ENCODE measurements at regions not wholly inside any gene's neighbourhood (a gene's known extent, or its start where the extent isn't known, plus 50 kb on each side); places are given as distances from the start of the nearest gene placed in this dataset.
A peak's percentile ranks its signal among the peaks of the same experiment; 100 is the strongest.

- FAIRE-seq = no peak
- DNase-seq (ENCODE audit: low spot score) = no peak
Measured at GRCh38 chr13:111924678-111925075, 142.3 kb upstream of the SOX1 start.

- DNase-seq (ENCODE audit: low spot score) (no peak), FAIRE-seq (no peak)
Measured at GRCh38 chr13:111925146-111925875, 141.6 kb upstream of the SOX1 start.

GRCh38 chr13:111926501-111927180 is 140.3 kb upstream of the SOX1 start:
- FAIRE-seq = no peak
- no peak for DNase-seq (ENCODE audit: low spot score)

GRCh38 chr13:111927181-111927540 is 139.8 kb upstream of the SOX1 start:
- FAIRE-seq (no peak), DNase-seq (ENCODE audit: low spot score) (no peak)

GRCh38 chr13:111929036-111929616 is 137.8 kb upstream of the SOX1 start:
- DNase-seq (ENCODE audit: low spot score) (no peak), FAIRE-seq (no peak)

GRCh38 chr13:111936267-111936925 is 130.6 kb upstream of the SOX1 start:
- DNase-seq (ENCODE audit: low spot score) = no peak
- FAIRE-seq = no peak

- DNase-seq (ENCODE audit: low spot score) = no peak
- no peak for FAIRE-seq
Measured at GRCh38 chr13:111937777-111938311, 129.1 kb upstream of the SOX1 start.

- DNase-seq (ENCODE audit: low spot score) = no peak
- no peak for FAIRE-seq
Measured at GRCh38 chr13:111938741-111939665, 127.9 kb upstream of the SOX1 start.

- FAIRE-seq (no peak), DNase-seq (ENCODE audit: low spot score) (no peak)
Measured at GRCh38 chr13:111939666-111940278, 127.2 kb upstream of the SOX1 start.

GRCh38 chr13:111940892-111941291 is 126.1 kb upstream of the SOX1 start:
- DNase-seq (ENCODE audit: low spot score) (no peak), FAIRE-seq (no peak)

GRCh38 chr13:111941845-111942447 is 125.0 kb upstream of the SOX1 start:
- FAIRE-seq (no peak), DNase-seq (ENCODE audit: low spot score) (no peak)

GRCh38 chr13:111943229-111943795 is 123.6 kb upstream of the SOX1 start:
- FAIRE-seq (no peak), DNase-seq (ENCODE audit: low spot score) (no peak)

GRCh38 chr13:111944171-111944583 is 122.8 kb upstream of the SOX1 start:
- DNase-seq (ENCODE audit: low spot score) = peak; percentile 5
- no peak for FAIRE-seq

GRCh38 chr13:111945086-111945485 is 121.9 kb upstream of the SOX1 start:
- FAIRE-seq (no peak), DNase-seq (ENCODE audit: low spot score) (no peak)

- FAIRE-seq (no peak), DNase-seq (ENCODE audit: low spot score) (no peak)
Measured at GRCh38 chr13:111946214-111946613, 120.7 kb upstream of the SOX1 start.

GRCh38 chr13:111947026-111947810 is 119.7 kb upstream of the SOX1 start:
- no peak for FAIRE-seq
- no peak for DNase-seq (ENCODE audit: low spot score)

GRCh38 chr13:111947876-111948275 is 119.1 kb upstream of the SOX1 start:
- DNase-seq (ENCODE audit: low spot score) (no peak), FAIRE-seq (no peak)

GRCh38 chr13:111948281-111948680 is 118.7 kb upstream of the SOX1 start:
- FAIRE-seq = no peak
- DNase-seq (ENCODE audit: low spot score) = no peak

- FAIRE-seq = no peak
- DNase-seq (ENCODE audit: low spot score) = no peak
Measured at GRCh38 chr13:111948811-111949210, 118.1 kb upstream of the SOX1 start.

All from RCC 7860 (cell line).